Breast epithelium (tissue), 3 donors: ENCODE measurements at regions not wholly inside any gene's neighbourhood (a gene's known extent, or its start where the extent isn't known, plus 50 kb on each side); places are given as distances from the start of the nearest gene placed in this dataset.

Experiments used
- CTCF ChIP-seq, 3 donors: fragments of 450-650 bp; IDR thresholded peaks; one replicate each; pipeline ENCODE4 v1.5.1; 2016 to 2017; ENCODE audit warnings: antibody characterized with exemption in 3 of 3, mild to moderate bottlenecking in 3 of 3, moderate library complexity in 3 of 3
- POLR2A ChIP-seq: fragments of 450-650 bp; IDR thresholded peaks from one replicate; pipeline ENCODE4 v1.6.1; 2016; ENCODE audit warnings: antibody characterized with exemption, mild to moderate bottlenecking, moderate library complexity

GRCh38 chr6:122223251-122223650, 176.2 kb upstream of the HSF2 start:
- TF ChIP-seq CTCF (IDR thresholded peaks at IDR 0.05) (no peak), POLR2A (no peak)
